Smooth muscle cell (in vitro differentiated cells): ENCODE measurements at regions not wholly inside any gene's neighbourhood (a gene's known extent, or its start where the extent isn't known, plus 50 kb on each side); places are given as distances from the start of the nearest gene placed in this dataset.

Experiments
- DNase-seq: peaks from one replicate; lab custom pipeline; 2025; ENCODE audit not compliant: unreplicated experiment; lab: John Stamatoyannopoulos, UW
- H2AFZ ChIP-seq: fragments of 200-600 bp; sonication (generic); 2 replicates; pipeline ENCODE4 v1.6.0; 2016; ENCODE audit warnings: antibody characterized with exemption, low read depth, mild to moderate bottlenecking
- H3F3A ChIP-seq: fragments of 200-600 bp; sonication (generic); 2 replicates; pipeline ENCODE4 v1.6.0; 2017; ENCODE audit warnings: antibody characterized with exemption, low read depth
- H3K27ac ChIP-seq: fragments of 200-600 bp; sonication (generic); 2 replicates; pipeline ENCODE4 v1.5.1; 2016; ENCODE audit warnings: low read depth, mild to moderate bottlenecking
- H3K27me3 ChIP-seq: fragments of 200-600 bp; sonication (generic); 2 replicates; pipeline ENCODE4 v1.6.1; 2016; ENCODE audit warnings: low read depth, mild to moderate bottlenecking
- H3K36me3 ChIP-seq: fragments of 200-600 bp; sonication (generic); 2 replicates; pipeline ENCODE4 v1.5.1; 2016; ENCODE audit warnings: low read depth
- H3K4me1 ChIP-seq: fragments of 200-600 bp; sonication (generic); 2 replicates; pipeline ENCODE4 v1.5.1; 2016; ENCODE audit warnings: low read depth
- H3K4me2 ChIP-seq: fragments of 200-600 bp; sonication (generic); 2 replicates; pipeline ENCODE4 v1.6.0; 2016; ENCODE audit warnings: mild to moderate bottlenecking
- H3K4me3 ChIP-seq: fragments of 200-600 bp; sonication (generic); 2 replicates; pipeline ENCODE4 v1.5.1; 2016; ENCODE audit warnings: mild to moderate bottlenecking
- H3K79me2 ChIP-seq: fragments of 200-600 bp; sonication (generic); 2 replicates; pipeline ENCODE4 v1.6.0; 2016; ENCODE audit warnings: low read depth, mild to moderate bottlenecking
- H3K9ac ChIP-seq: fragments of 200-600 bp; sonication (generic); 2 replicates; pipeline ENCODE4 v1.6.0; 2016; ENCODE audit warnings: low read depth
- H3K9me3 ChIP-seq: fragments of 200-600 bp; sonication (generic); replicated peaks from 2 replicates; pipeline ENCODE4 v1.5.1; 2016; ENCODE audit warnings: low read depth
- H4K20me1 ChIP-seq: fragments of 200-600 bp; sonication (generic); 2 replicates; pipeline ENCODE4 v1.6.0; 2016; ENCODE audit warnings: low read depth
- CTCF ChIP-seq: fragments of 200-600 bp; sonication (generic); IDR thresholded peaks from 2 replicates; pipeline ENCODE4 v1.5.1; 2017; ENCODE audit warnings: borderline replicate concordance, mild to moderate bottlenecking, antibody characterized with exemption; ENCODE audit not compliant: insufficient read depth, poor library complexity, severe bottlenecking
- WGBS: methylation state at CpG from one replicate; pipeline ENCODE4 v1.1.7; 2016; ENCODE audit warnings: low lambda C conversion rate; 5-methylcytosine and 5-hydroxymethylcytosine counted together

DNA sequence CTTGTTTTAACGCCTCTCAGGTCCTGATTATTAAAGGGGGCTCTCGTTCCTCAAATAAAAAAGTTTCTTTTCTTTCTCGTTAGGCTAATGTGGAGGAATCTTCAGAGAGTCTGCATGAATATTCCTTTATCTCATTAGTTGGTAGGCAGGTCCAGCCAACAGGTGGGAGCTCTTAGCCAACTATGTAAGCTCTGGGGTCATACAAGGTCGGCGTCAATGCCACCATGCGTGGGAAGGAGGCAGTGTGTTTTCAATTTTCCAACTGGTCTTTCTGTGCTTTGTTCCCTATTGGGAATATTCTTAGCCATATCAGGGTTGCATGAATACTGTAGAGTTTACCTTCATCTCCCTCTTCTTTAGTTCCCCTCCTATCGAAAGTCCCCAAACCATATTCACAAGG is 118.5 kb upstream of the SVIL start:
- Histone ChIP-seq H3K4me1 (no peaks in the 10 kb centered on the region), H3F3A (peaks cover 7% of the 10 kb centered on the region), H3K79me2 (no peaks in the 10 kb centered on the region), H3K36me3 (no peaks in the 10 kb centered on the region), H4K20me1 (no peaks in the 10 kb centered on the region), H3K9ac (no peak overlapping the region), H3K27ac (no peak overlapping the region), H2AFZ (no peak overlapping the region), H3K27me3 (peaks cover 31% of the 10 kb centered on the region), H3K4me2 (no peak overlapping the region), H3K4me3 (no peak overlapping the region), H3K9me3 (no peaks in the 10 kb centered on the region)
- no peak for DNase-seq
- TF ChIP-seq CTCF, result no peak
- WGBS, result 92% methylated on average over 7 of the region's 7 CpGs

- H3K27me3 ChIP-seq, result peaks cover 31% of the 10 kb centered on the region
- H3K9ac ChIP-seq, result no peak overlapping the region
- no peak overlapping the region for H3K4me3 ChIP-seq
- no peaks in the 10 kb centered on the region for H3K79me2 ChIP-seq
- DNase-seq, result no peak
- H3K4me1 ChIP-seq, result no peaks in the 10 kb centered on the region
- 88% methylated on average over 4 of the region's 4 CpGs for WGBS
- H3K27ac ChIP-seq, result no peak overlapping the region
- no peaks in the 10 kb centered on the region for H4K20me1 ChIP-seq
- no peaks in the 10 kb centered on the region for H3F3A ChIP-seq
- no peak overlapping the region for H3K4me2 ChIP-seq
- H3K36me3 ChIP-seq, result no peaks in the 10 kb centered on the region
- TF ChIP-seq CTCF, result no peak
- H2AFZ ChIP-seq, result no peak overlapping the region
- H3K9me3 ChIP-seq, result no peaks in the 10 kb centered on the region
Measured at GRCh38 chr10:29751684-29752083, 116.9 kb upstream of the SVIL start.

DNA sequence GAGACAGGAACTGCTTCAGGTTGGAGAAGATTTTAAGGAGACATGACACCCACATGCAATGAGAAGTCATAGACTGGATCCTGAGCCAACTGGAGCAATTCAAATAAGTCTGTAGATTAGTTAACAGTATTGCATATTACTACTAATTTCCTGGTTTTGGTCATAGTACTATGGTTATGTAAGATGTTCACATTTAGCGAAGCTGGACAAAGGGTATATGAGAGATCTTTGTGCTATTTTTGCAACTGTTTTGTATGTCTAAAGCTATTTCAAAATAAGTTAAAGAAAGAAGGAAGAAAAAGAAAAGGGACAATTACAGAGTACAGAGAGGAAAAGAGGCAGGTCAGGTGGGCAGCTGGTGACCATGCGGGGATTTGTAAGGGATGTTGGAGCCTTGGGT is 116.5 kb upstream of the SVIL start:
- Histone ChIP-seq H2AFZ (no peak overlapping the region), H3K79me2 (no peaks in the 10 kb centered on the region), H3F3A (no peaks in the 10 kb centered on the region), H3K4me2 (no peak overlapping the region), H3K9me3 (no peaks in the 10 kb centered on the region), H3K36me3 (no peaks in the 10 kb centered on the region), H3K4me1 (no peaks in the 10 kb centered on the region), H3K27me3 (peaks cover 31% of the 10 kb centered on the region), H3K27ac (no peak overlapping the region), H4K20me1 (no peaks in the 10 kb centered on the region), H3K4me3 (no peak overlapping the region), H3K9ac (no peak overlapping the region)
- 96% methylated on average over 2 of the region's 2 CpGs for WGBS
- no peak for DNase-seq
- no peak for TF ChIP-seq CTCF

DNA sequence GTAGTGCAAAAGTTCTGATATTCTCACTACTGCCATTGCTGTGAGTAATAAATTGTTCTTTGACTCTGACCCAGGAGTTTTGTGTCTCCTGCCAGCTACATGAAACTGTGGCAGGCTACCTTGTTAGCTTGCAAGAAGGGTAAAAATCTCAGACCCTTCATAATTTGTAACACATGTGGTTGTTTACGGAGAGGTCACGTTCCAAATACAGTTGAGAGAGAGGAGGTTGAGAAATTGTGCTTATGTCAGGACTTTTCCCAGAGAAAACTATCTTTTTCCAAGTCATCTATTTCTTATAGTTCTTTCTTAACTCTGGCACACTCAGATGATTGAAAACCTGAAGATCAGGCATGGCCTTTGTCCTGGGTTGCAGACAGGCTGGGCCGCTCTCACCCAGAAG is 114.4 kb upstream of the SVIL start:
- Histone ChIP-seq H3K4me1 (no peaks in the 10 kb centered on the region), H3K36me3 (no peaks in the 10 kb centered on the region), H2AFZ (no peak overlapping the region), H3K9me3 (no peaks in the 10 kb centered on the region), H3F3A (no peaks in the 10 kb centered on the region), H4K20me1 (no peaks in the 10 kb centered on the region), H3K27ac (no peak overlapping the region), H3K4me3 (no peak overlapping the region), H3K9ac (no peak overlapping the region), H3K79me2 (no peaks in the 10 kb centered on the region), H3K4me2 (no peak overlapping the region), H3K27me3 (peaks cover 31% of the 10 kb centered on the region)
- no peak for TF ChIP-seq CTCF
- DNase-seq, result no peak
- 67% methylated on average over 3 of the region's 3 CpGs for WGBS
